ENCODE measurements at regions not wholly inside any gene's neighbourhood (a gene's known extent, or its start where the extent isn't known, plus 50 kb on each side); places are given as distances from the start of the nearest gene placed in this dataset.
"Not testable (repeated sequence)": the region's sequence is repeated elsewhere in the genome, so short reads cannot be mapped to it uniquely, and the experiment has no call there.

DNA sequence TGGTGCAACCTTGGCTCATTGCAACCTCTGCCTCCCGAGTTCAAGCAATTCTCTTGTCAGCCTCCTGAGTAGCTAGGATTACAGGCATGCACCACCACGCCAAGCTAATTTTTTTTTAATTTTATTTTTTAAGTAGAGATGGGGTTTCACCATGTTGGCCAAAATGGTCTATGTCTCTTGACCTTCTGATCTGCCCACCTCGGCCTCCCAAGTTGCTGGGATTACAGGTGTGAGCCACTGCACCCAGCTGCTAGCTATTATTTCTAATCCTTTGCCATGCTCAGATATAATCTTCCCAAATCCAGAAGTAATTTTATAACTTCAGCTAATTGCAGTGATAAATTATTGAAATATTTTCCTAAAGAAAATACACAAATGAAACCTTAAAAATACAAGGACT, 305.1 kb upstream of the OR11H12 start:
- CTCF ChIA-PET (ENCODE audit: low intra/inter-chr PET ratio); H3K79me2 ChIP-seq (ENCODE audit: control insufficient read depth, insufficient read depth, low read length); intact Hi-C loops (cut with micrococcal nuclease); H3K4me3 ChIP-seq; BruUV-seq (replicated peaks); H3K4me1 ChIP-seq (replicated peaks in 1 of 2; ENCODE audit: control insufficient read depth in 2 of 2, insufficient read depth in 2 of 2, low read length in 2 of 2); FAIRE-seq; H3K4me2 ChIP-seq (ENCODE audit: insufficient read depth, low read length); H3K27me3 ChIP-seq (ENCODE audit: control insufficient read depth in 2 of 2, insufficient read depth in 2 of 2, low read length in 2 of 2); H3K9me3 ChIP-seq (replicated peaks; ENCODE audit: control insufficient read depth, insufficient read depth, low read depth, low read length); H3K9me1 ChIP-seq (ENCODE audit: control insufficient read depth, insufficient read depth, low read length); H2AFZ ChIP-seq (ENCODE audit: low read depth, low read length); H3K27ac ChIP-seq (ENCODE audit: extremely low read depth, low read depth, low read length); in situ Hi-C loops (cut with MboI); H3K36me3 ChIP-seq (ENCODE audit: control insufficient read depth, insufficient read depth, low read length); H4K20me1 ChIP-seq (replicated peaks; ENCODE audit: control insufficient read depth, insufficient read depth, low read length); DNase-seq (ENCODE audit: extremely low read depth in 1 of 4, low spot score in 3 of 4); POLR2A ChIA-PET; ATAC-seq; H3K9ac ChIP-seq (ENCODE audit: insufficient read depth in 1 of 2, low read depth in 2 of 2, low read length in 2 of 2): not testable (repeated sequence)
- 0% methylated on average over 2 of the region's 3 CpGs for WGBS (ENCODE audit: insufficient coverage, low coverage, missing lambda C conversion rate)

DNA sequence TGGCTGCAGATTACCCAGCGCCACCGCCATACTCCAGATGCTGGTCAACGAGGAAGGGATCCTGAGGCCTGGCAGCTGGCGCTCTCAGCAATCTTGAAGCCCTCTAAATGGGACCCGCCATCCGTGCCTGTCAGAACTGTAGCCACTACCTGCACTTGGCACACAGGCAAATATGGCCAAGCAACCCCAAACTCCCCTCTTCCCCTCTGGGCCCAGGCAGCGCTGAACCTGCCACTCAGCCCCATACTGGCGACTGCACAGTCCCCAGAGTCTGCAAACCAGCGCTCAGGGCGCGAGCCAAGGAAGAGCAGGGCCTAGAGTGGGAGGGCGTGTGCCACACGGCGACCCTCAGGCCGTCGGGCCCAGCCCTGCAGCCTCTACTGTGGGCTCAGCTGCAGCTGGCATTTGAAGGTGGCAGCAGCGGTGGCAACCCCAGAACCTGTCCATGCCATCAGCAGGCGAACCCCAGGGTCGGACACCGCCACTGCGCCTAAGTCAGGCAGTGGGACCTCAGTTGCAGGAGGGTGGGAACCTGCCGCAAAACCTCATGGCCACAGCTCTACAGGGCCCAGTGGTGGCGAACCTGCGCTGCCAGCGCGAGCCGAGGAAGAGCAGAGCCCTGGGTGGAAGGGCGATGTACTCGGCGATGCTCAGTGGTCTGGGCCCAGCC, 268.4 kb upstream of the OR11H12 start:
- H3K4me2 ChIP-seq (ENCODE audit: insufficient read depth, low read length); ATAC-seq; H4K20me1 ChIP-seq (replicated peaks; ENCODE audit: control insufficient read depth, insufficient read depth, low read length); H3K27me3 ChIP-seq (ENCODE audit: control insufficient read depth in 2 of 2, insufficient read depth in 2 of 2, low read length in 2 of 2); H3K9me3 ChIP-seq (replicated peaks; ENCODE audit: control insufficient read depth, insufficient read depth, low read depth, low read length); H3K9me1 ChIP-seq (ENCODE audit: control insufficient read depth, insufficient read depth, low read length); H3K36me3 ChIP-seq (ENCODE audit: control insufficient read depth, insufficient read depth, low read length); BruUV-seq (replicated peaks); H3K4me3 ChIP-seq; CTCF ChIA-PET (ENCODE audit: low intra/inter-chr PET ratio); H3K79me2 ChIP-seq (ENCODE audit: control insufficient read depth, insufficient read depth, low read length); H3K27ac ChIP-seq (ENCODE audit: extremely low read depth, low read depth, low read length); H3K9ac ChIP-seq (ENCODE audit: insufficient read depth in 1 of 2, low read depth in 2 of 2, low read length in 2 of 2); in situ Hi-C loops (cut with MboI); intact Hi-C loops (cut with micrococcal nuclease); H3K4me1 ChIP-seq (replicated peaks in 1 of 2; ENCODE audit: control insufficient read depth in 2 of 2, insufficient read depth in 2 of 2, low read length in 2 of 2); FAIRE-seq; DNase-seq (ENCODE audit: extremely low read depth in 1 of 4, low spot score in 3 of 4); POLR2A ChIA-PET; H2AFZ ChIP-seq (ENCODE audit: low read depth, low read length): not testable (repeated sequence)
- 0% methylated on average over 5 of the region's 30 CpGs for WGBS (ENCODE audit: insufficient coverage, low coverage, missing lambda C conversion rate)

Measured in K562 (cell line).